ENCODE measurements at regions not wholly inside any gene's neighbourhood (a gene's known extent, or its start where the extent isn't known, plus 50 kb on each side); places are given as distances from the start of the nearest gene placed in this dataset.

DNA sequence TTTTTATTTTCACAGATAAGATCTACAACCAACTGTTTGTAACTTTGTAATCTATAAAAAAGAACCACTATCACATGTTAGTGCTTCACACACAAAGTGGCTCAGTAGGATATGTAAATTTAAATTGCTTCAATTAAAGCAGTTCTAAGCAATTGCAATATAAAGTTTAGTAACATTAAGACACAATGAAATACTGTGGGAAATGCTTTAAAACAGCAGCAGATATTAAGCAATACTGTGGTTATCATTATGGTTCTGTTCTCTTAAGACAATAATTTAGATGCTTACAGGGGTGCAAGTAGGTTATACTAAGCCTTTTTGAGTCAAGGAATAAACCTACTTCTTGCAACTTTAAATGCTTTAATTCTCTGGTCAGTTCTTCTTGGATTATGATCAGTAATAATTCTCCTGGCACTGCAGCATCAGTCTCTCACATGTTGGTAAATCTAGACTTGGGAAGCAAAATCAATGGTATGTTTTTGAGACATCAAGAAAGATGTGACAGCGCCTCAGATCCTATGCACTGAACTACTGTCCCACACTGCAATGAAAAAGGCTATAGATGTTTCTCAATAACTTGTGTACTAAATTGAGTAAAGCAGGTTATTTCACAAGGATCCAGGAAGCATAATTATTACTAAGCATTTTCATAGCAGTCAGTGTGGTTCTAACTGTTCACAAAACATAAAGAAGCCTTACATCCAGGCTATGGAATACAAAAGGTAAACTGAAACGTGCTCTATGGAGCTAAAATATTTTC, 338.7 kb upstream of the PDE4D start:
- DNase-seq, result no peak

- no peak for DNase-seq
Measured at GRCh38 chr5:60230456-60230855, 336.9 kb upstream of the PDE4D start.

- no peak for DNase-seq
Measured at GRCh38 chr5:60229691-60230185, 336.2 kb upstream of the PDE4D start.

DNA sequence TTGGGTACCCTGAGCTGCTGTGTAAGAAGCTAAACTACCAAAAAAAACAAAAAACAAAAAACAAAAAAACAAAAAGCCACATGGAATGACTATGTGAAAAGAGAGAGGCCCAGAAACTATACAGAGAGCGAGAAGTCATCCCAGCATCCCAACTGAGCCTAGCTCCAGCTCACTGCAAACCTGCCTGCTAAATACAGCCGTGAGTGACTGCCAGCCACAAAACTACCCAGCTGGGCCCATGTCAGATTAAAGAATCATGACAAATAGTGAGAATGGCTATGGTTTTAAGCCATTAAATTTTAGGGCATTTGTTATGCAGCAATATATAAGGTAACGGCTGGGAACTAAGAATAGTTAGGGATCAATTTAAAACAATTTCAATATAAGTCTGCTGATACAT, 335.1 kb upstream of the PDE4D start:
- no peak for DNase-seq

- DNase-seq, result no peak
Measured at GRCh38 chr5:60226128-60226527, 332.6 kb upstream of the PDE4D start.

GRCh38 chr5:60223342-60223741, 329.8 kb upstream of the PDE4D start:
- no peak for DNase-seq

DNA sequence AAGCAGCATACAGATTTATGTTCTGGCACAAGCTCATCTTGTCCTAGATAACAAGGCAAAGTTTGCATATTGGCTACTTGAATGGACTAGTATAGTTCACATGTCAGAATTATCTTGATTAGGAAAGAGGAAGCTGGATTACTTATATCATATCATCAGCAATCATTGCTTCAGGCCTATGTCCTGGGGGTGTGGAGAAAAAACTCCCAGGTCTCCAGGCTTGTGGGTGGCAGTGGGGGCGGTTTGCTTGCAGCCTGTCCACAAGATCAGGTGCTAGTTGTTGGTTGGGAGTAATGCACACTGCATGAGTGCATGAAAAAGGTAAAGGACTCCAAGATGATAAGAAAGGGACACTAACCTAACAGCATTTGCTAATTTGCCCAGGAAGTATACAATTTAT, 326.4 kb upstream of the PDE4D start:
- DNase-seq, result no peak

GRCh38 chr5:60210810-60211209, 317.3 kb upstream of the PDE4D start:
- no peak for DNase-seq

GRCh38 chr5:60209146-60209840, 315.8 kb upstream of the PDE4D start:
- no peak for DNase-seq

DNA sequence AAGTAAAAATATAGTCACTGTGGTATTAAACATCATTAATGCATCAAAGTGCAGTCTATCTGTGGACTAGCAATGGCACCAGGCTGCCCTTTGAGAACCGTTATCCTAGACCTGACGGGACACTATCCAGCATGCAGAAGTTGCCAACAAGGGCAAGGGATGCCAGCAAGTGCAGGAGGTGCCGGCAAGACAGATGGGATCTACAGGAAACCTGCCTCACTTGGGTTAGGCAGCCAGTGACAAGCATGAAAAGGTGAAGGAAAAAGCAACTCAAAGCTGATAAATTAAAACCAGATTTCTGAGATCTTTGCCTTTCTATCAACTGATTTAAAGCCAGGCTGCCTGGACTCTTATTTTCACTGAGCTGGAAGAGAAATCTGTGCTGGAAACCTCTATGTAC, 315.2 kb upstream of the PDE4D start:
- DNase-seq, result no peak

- no peak for DNase-seq
Measured at GRCh38 chr5:60207040-60207439, 313.5 kb upstream of the PDE4D start.

- no peak for DNase-seq
Measured at GRCh38 chr5:60206234-60206633, 312.7 kb upstream of the PDE4D start.

DNA sequence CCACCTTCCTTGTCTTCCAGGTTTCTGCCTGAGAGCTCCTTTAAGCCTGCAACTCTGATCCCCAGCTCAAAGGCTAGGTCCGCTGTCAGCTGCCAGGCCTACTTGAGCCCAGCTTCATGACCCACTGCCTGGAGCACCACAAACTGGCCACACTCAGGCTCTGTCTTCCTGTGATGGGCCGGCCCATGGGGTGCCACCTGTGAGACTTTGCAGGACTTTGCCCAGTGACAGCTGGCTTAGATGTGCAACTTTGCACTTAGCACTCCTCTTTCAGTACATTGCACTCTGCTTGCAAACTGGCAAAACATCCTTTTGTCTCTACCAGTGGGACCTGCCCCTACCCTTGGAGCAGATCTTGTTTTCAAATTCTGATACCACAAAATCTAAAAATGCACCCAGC, 311.5 kb upstream of the PDE4D start:
- no peak for DNase-seq

DNA sequence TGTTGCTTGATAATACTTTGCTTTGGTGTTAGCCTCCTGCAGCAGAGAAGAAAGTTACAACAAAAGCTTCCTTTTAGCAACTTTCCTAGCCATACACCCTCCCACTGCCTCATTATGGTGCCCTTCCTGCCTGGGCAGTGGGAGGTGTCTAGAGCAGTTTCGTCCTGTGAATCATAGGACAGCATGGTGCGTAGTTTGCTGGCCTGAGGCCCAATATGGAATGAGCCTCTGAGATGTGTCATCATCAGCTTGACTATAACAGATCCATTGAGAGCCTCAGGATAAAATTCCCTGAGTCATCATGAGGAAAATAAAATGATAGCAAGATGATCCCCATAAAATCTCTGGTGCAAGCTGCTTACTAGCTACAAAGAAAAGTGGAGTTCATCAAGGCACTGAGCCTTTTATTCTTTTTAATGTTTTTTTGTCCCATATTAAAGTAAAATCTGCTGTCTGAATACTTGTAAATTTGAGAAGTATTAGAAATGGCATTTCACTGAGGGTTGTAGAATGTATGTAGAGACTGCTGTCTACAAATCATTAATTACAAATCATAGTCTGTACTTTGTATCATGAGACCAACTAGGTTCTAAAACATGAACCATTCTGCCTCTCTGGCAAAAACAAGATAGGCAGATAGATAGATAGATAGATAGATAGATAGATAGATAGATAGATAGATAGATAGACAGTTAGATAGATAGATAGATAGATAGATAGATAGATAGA, 303.0 kb upstream of the PDE4D start:
- DNase-seq, result peak; percentile 39

DNA sequence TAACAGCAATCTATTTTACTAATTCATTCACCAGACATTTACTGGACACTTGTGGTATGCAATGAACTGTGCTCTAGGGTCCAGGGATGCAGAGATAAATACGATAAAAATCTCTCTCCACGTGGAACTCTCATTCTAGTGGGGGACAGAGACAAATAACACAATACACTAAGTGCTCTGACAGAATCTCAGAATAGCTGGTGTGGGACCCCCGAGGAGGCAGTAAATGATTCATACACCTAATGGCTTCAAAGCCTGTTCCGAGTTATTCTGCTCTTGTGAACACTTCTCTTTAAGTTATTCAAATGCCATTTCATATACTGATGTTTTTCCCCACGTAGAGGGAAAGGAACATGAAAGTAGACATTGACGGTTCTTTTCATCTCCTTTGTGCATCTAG, 302.0 kb upstream of the PDE4D start:
- DNase-seq, result no peak

DNA sequence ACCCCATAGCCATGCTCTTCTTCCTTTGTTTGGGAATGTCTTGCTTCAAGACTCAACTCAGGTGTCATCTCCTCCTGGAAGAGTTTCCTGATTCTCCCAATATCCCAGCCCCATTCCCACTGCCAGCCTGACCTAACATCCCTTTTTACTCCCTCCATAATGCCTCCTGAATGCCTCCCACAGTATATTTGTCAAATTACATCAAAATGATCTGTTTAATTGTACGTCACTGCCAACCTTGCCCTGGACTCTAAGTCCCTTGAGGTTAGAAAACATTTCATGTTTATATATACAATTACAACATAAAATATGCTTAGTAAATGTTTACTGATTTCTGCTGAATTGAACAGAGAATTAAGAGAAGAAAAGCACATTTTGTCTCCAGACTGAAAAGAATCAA, 301.6 kb upstream of the PDE4D start:
- DNase-seq, result no peak

- DNase-seq, result no peak
Measured at GRCh38 chr5:60185231-60186099, 291.9 kb upstream of the PDE4D start.

DNA sequence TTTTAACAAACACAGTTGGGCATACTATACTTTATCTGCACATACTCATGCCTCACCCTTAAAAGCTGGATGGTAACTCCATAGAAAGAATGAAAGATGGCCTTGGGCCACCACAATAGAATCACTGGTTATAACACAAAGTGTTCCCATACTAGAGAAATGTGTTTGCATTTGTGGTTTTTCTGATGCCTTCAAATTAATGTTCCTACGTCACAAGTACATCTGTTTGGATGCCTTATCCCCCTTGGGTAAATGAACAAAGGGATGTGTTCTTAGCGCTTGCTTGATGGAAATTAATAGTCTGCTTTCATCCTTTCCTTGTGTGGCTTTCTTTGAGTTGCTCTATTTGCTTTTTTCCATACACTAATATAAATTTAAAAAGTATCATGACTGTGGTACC, 291.1 kb upstream of the PDE4D start:
- no peak for DNase-seq

DNA sequence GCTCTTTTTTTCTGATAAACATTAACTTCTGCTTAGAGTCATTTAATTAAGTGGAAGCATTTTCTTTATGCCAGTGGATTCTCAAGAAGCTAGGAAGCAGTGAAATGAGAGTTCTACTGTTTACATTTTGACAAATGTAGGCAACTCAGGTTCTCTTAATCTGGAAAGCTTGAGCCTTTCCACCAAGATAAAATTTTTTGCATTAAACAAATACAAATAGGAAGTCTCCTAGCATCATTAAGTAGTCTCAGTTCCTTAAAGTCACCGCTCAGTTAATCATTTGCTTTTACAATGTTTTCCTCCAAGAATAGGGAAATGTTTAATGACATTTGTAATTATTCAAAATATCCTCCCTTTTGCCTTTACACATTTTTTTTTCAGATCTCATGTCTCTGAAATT, 290.4 kb upstream of the PDE4D start:
- DNase-seq, result no peak

GRCh38 chr5:60178101-60178500, 284.6 kb upstream of the PDE4D start:
- no peak for DNase-seq

GRCh38 chr5:60177596-60177995, 284.1 kb upstream of the PDE4D start:
- no peak for DNase-seq

GRCh38 chr5:60173667-60174066, 280.1 kb upstream of the PDE4D start:
- DNase-seq, result no peak

DNA sequence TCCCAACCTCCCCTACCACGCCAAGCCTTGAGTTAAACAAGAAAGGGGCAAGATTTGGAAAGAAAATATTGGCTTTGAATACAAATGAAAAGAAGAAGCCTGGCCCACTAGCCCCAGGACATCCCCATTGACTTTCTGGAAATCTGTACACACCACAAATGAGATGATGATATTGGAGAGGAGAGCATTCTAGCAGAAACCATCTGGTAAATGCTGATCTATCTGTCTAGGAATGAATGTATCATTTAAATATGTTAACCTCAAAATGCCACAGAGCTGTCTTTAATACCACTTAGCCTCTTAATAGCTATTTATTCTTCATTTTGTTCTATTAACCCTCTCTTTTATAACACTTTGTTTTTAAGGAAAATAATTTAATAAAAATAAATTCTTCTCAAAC, 270.2 kb upstream of the PDE4D start:
- DNase-seq, result no peak
